GM21447 (cell line): ENCODE measurements at regions not wholly inside any gene's neighbourhood (a gene's known extent, or its start where the extent isn't known, plus 50 kb on each side); places are given as distances from the start of the nearest gene placed in this dataset.

Experiments
- ATAC-seq: cut with Tn5 transposase; IDR thresholded peaks from one replicate; pipeline ENCODE4 v1.9.1; 2021; ENCODE audit not compliant: unreplicated experiment

GRCh38 chr10:2284071-2284470 lies 546.7 kb upstream of the ADARB2 start:
- no peak for ATAC-seq

GRCh38 chr10:2282202-2282601 lies 544.9 kb upstream of the ADARB2 start:
- ATAC-seq: no peak

- no peak for ATAC-seq
Observed at GRCh38 chr10:2280713-2281300, 543.5 kb upstream of the ADARB2 start.

- ATAC-seq: no peak
Observed at GRCh38 chr10:2279711-2280110, 542.4 kb upstream of the ADARB2 start.

GRCh38 chr10:2278363-2278762 lies 541.0 kb upstream of the ADARB2 start:
- no peak for ATAC-seq

GRCh38 chr10:2263561-2263960 lies 526.2 kb upstream of the ADARB2 start:
- ATAC-seq: no peak

GRCh38 chr10:2262878-2263277 lies 525.6 kb upstream of the ADARB2 start:
- no peak for ATAC-seq

- ATAC-seq: no peak
Observed at GRCh38 chr10:2262333-2262732, 525.0 kb upstream of the ADARB2 start.

GRCh38 chr10:2256241-2256640 lies 518.9 kb upstream of the ADARB2 start:
- ATAC-seq: no peak

- ATAC-seq: no peak
Observed at GRCh38 chr10:2252096-2252495, 514.8 kb upstream of the ADARB2 start.

- no peak for ATAC-seq
Observed at GRCh38 chr10:2251631-2252030, 514.3 kb upstream of the ADARB2 start.

GRCh38 chr10:2246747-2247146 lies 509.4 kb upstream of the ADARB2 start:
- no peak for ATAC-seq

- no peak for ATAC-seq
Observed at GRCh38 chr10:2245580-2245979, 508.3 kb upstream of the ADARB2 start.

- ATAC-seq: no peak
Observed at GRCh38 chr10:2244471-2244870, 507.1 kb upstream of the ADARB2 start.

GRCh38 chr10:2236876-2237275 lies 499.6 kb upstream of the ADARB2 start:
- no peak for ATAC-seq

- no peak for ATAC-seq
Observed at GRCh38 chr10:2232479-2232878, 495.2 kb upstream of the ADARB2 start.

GRCh38 chr10:2230478-2230877 lies 493.2 kb upstream of the ADARB2 start:
- no peak for ATAC-seq

- no peak for ATAC-seq
Observed at GRCh38 chr10:2228320-2228901, 491.1 kb upstream of the ADARB2 start.

GRCh38 chr10:2225609-2226008 lies 488.3 kb upstream of the ADARB2 start:
- ATAC-seq: no peak

GRCh38 chr10:2223548-2224320 lies 486.4 kb upstream of the ADARB2 start:
- ATAC-seq: no peak

- ATAC-seq: no peak
Observed at GRCh38 chr10:2222631-2223030, 485.3 kb upstream of the ADARB2 start.

GRCh38 chr10:2214805-2215204 lies 477.5 kb upstream of the ADARB2 start:
- no peak for ATAC-seq
